IPS-15b (cell line): ENCODE measurements at regions not wholly inside any gene's neighbourhood (a gene's known extent, or its start where the extent isn't known, plus 50 kb on each side); places are given as distances from the start of the nearest gene placed in this dataset.

Experiments
- H3K27me3 ChIP-seq: one replicate; pipeline ENCODE4 v1.6.1; 2013; ENCODE audit warnings: low read length; ENCODE audit not compliant: control insufficient read depth, insufficient read depth
- H3K36me3 ChIP-seq: one replicate; pipeline ENCODE4 v1.6.1; 2013; ENCODE audit warnings: low read length; ENCODE audit not compliant: control insufficient read depth, insufficient read depth
- H3K4me1 ChIP-seq: one replicate; pipeline ENCODE4 v1.6.1; 2013; ENCODE audit warnings: mild to moderate bottlenecking, low read length; ENCODE audit not compliant: control insufficient read depth, insufficient read depth
- H3K4me3 ChIP-seq: one replicate; pipeline ENCODE4 v1.5.1; 2013; ENCODE audit warnings: low read depth, low read length
- H3K9ac ChIP-seq: one replicate; pipeline ENCODE4 v1.6.1; 2013; ENCODE audit warnings: low read depth, mild to moderate bottlenecking, low read length
- H3K9me3 ChIP-seq: one replicate; pipeline ENCODE4 v1.6.1; 2013; ENCODE audit warnings: mild to moderate bottlenecking, low read length; ENCODE audit not compliant: control insufficient read depth, insufficient read depth

DNA sequence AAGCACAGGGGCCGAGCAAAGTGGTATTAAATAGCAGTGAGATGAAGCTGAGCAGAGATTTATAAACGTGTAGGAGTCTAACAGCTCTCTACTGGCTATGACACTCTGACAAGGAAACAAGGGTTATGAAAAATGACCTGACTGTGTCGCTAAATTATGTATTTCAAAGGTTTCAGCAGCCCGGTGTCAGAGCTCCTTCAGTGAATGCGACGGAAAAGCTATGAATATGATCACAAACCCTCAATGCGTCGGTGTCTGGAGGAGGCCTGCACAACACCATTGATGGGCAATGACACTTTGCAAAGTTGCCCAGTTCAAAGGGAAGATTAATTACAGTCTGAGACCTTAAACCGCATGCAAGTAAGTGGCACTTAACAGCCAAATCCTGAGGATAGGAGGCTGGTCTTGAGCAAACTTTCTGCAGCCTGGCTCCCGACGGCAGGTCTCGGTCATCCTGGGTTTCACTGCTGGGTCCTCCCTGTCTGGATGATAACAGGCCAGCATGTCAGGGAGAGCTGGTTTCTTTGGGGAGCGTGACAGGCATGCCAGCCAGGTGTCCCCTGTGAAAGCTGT is 615.1 kb upstream of the SALL3 start:
- Histone ChIP-seq H3K4me1 (no peaks in the 10 kb centered on the region), H3K27me3 (no peaks in the 10 kb centered on the region), H3K36me3 (no peaks in the 10 kb centered on the region), H3K9me3 (no peaks in the 10 kb centered on the region), H3K4me3 (no peak overlapping the region), H3K9ac (no peak overlapping the region)

DNA sequence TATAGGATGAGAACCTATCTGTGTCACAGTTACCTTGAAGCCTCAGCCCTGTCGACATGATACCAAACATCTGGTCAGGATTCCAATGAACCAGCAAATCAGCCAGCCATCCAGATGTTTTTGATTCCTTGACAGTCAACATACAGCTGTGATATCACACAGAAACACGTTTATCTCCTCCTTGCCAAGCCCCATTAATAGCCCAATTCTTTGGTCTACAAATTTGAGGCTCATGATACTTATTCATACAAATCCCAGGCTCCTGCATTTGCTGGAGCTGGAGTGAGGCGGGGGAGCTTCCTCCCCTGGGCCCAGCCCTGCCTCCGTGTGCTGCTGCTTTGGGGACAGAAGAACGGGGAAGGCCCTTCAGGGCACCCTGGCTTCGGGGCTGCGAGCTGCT is 611.6 kb upstream of the SALL3 start:
- no peaks in the 10 kb centered on the region for H3K36me3 ChIP-seq
- no peaks in the 10 kb centered on the region for H3K4me1 ChIP-seq
- no peaks in the 10 kb centered on the region for H3K27me3 ChIP-seq
- H3K9ac ChIP-seq: no peak overlapping the region
- no peaks in the 10 kb centered on the region for H3K9me3 ChIP-seq
- H3K4me3 ChIP-seq: no peak overlapping the region

DNA sequence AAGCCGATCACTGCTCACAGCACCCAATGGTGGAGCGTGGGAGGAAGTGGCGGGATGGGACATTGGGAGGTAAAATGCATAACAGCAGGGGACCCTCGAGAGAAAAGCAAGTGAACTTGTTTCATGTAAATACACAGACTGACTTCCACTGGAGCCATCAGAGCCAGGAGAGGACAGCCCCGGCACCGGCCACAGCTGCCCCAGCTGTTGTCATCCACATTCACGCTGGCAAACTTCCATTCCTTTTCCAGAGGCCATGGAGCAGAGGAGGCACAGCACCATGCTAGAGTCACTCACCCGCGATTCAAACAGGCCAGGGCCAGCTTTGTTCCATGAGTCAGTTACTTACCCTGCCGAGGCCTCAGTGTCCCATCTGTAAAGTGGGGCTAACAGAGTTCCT is 610.9 kb upstream of the SALL3 start:
- no peak overlapping the region for H3K9ac ChIP-seq
- H3K4me3 ChIP-seq: no peak overlapping the region
- no peaks in the 10 kb centered on the region for H3K4me1 ChIP-seq
- no peaks in the 10 kb centered on the region for H3K27me3 ChIP-seq
- no peaks in the 10 kb centered on the region for H3K36me3 ChIP-seq
- no peaks in the 10 kb centered on the region for H3K9me3 ChIP-seq

DNA sequence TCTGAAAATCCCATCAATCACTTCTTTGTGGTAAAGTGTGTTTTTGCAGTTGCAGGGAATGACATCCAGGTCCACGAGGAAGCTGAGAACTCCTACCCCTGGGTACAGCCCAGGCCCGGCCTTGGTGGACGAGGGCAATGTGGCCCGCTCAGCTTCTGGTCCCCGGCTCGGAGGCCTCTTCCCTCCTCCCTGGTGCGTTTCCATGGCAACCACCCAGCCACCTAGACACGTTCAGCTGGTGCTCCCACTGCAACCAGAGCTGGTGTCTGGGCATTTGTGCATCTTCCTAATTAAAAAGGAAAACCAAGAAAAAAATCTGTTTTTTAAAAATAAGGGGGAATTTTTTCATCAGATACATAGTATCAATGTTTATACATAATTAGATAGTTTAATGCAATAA is 603.6 kb upstream of the SALL3 start:
- Histone ChIP-seq H3K9me3 (no peaks in the 10 kb centered on the region), H3K4me3 (no peak overlapping the region), H3K4me1 (no peaks in the 10 kb centered on the region), H3K36me3 (no peaks in the 10 kb centered on the region), H3K27me3 (no peaks in the 10 kb centered on the region), H3K9ac (no peak overlapping the region)

DNA sequence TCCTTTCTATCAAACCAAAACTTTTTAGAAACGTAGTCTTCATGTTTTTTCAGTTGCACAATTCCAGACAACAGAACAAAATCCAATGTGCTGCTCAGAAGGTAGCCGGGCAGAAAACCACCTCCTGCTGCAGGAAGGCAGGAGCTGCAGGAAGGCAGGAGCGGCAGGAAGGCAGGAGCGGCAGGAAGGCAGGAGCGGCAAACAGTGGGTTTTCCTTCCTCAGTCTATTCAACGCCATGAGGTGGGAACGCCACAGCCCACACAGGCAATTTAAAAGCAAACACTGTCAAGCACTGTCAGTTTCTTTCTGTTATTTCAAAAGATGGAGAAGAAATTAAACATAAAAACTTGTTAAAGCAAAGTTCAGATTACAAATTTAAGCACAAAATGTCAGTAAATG is 601.2 kb upstream of the SALL3 start:
- Histone ChIP-seq H3K9me3 (no peaks in the 10 kb centered on the region), H3K9ac (no peak overlapping the region), H3K4me1 (no peaks in the 10 kb centered on the region), H3K27me3 (no peaks in the 10 kb centered on the region), H3K4me3 (no peak overlapping the region), H3K36me3 (no peaks in the 10 kb centered on the region)

DNA sequence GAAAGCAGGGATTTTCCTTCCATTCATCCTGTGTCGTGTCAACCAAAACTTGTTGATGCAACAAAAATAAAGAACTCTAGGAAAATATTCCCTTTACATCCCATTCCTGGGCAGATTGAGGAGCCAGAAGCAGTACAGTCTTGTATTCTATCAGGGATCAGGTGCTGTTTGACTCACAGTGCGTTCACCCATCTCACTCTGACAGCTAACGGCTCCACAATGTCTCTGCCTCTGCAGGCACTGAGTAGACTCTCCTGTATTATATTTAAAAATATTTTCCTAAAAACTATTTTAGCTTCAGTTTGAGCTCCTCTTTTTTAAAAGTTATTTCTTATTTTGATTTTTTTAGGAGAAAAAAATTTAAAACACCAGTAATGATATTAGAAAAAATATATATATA is 600.6 kb upstream of the SALL3 start:
- no peaks in the 10 kb centered on the region for H3K9me3 ChIP-seq
- no peak overlapping the region for H3K4me3 ChIP-seq
- H3K27me3 ChIP-seq: no peaks in the 10 kb centered on the region
- no peak overlapping the region for H3K9ac ChIP-seq
- no peaks in the 10 kb centered on the region for H3K36me3 ChIP-seq
- H3K4me1 ChIP-seq: no peaks in the 10 kb centered on the region

DNA sequence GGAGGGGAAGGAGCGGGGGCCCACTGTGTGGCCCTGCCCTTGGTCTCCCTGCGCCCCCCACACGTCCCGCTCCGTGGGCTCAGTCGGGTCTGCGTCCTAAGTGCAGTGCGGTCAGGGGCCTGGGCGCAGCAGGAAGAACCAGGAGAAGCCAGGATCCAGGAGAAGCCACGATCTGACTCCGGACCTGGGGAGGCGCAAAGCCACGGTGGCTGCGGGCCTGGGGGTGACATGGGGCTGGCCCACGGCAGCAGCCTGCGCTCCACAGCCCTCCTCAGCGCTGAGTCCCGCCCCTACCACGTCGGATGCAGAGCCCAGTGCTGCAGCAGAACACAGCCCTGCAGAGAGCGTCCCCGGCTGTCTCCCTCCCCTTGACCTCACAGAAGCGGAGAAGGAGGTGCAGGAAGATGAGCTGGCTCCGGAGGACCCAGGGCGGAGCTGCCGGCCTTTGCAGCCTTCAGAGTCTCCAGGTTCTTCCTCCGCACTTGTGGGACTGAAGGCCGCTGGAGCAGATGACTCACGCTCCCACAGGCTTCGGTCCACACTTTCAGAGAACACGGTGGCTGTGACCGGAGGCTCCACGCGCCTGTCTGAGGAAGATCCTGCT is 589.2 kb upstream of the SALL3 start:
- no peaks in the 10 kb centered on the region for H3K9me3 ChIP-seq
- no peaks in the 10 kb centered on the region for H3K36me3 ChIP-seq
- no peak overlapping the region for H3K9ac ChIP-seq
- H3K27me3 ChIP-seq: no peaks in the 10 kb centered on the region
- H3K4me3 ChIP-seq: no peak overlapping the region
- H3K4me1 ChIP-seq: no peaks in the 10 kb centered on the region

DNA sequence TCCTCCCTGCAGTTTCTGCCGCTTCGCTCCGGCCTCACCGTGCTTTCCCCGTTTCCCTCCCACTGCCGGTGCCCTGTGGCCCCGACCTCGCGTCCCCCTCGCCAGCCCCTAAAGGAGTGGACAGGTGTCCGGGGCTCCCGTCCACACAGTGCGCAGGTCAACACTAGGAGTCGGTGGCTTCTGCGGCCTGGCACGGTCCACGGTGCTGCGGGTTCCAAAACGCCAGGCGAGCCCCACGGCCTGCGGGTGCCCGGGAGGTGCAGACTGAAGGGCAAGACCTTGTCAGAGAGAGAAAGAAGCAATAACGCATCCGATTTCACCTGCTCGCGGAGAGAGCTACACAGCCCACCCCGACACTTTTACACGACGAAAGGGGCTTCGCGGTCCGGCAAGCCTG is 588.7 kb upstream of the SALL3 start:
- H3K9me3 ChIP-seq: no peaks in the 10 kb centered on the region
- no peaks in the 10 kb centered on the region for H3K4me1 ChIP-seq
- no peak overlapping the region for H3K4me3 ChIP-seq
- H3K9ac ChIP-seq: no peak overlapping the region
- H3K27me3 ChIP-seq: no peaks in the 10 kb centered on the region
- no peaks in the 10 kb centered on the region for H3K36me3 ChIP-seq

DNA sequence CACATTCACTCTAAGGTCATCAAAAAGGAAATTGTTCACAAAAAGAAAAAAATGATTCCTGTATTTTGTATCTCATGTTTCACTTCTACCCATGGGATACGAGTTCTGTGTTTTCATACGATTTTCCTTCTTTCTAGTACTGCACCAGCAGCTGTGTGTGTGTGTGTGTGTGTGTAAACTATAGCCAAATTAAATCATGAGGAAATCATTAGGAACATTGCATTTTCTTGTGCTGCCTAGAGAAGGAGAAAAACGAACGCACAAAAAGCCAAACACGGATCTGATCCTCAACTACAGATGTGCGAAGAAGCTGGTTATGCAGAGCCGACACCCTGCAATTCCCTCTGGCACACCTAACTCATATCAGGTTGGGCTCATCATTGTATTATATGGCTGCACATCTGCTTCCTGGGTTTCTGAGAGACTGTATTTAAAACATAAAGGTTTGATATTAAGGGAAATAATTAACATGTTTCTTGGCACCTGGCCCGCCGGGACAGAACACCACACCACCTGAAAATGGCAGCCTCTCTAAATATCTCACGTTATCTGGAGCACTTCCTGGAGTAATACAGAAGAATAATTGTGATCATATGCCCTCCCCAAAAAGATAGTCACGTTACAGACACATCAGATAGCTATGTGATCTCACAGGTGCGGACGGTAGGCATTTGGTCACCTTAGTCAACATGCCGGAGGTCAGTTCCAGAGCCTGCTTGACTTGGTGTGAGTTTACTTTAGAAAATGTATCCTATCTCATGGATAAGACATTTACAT is 586.3 kb upstream of the SALL3 start:
- no peaks in the 10 kb centered on the region for H3K4me1 ChIP-seq
- H3K9me3 ChIP-seq: no peaks in the 10 kb centered on the region
- no peak overlapping the region for H3K4me3 ChIP-seq
- no peak overlapping the region for H3K9ac ChIP-seq
- no peaks in the 10 kb centered on the region for H3K27me3 ChIP-seq
- H3K36me3 ChIP-seq: no peaks in the 10 kb centered on the region

DNA sequence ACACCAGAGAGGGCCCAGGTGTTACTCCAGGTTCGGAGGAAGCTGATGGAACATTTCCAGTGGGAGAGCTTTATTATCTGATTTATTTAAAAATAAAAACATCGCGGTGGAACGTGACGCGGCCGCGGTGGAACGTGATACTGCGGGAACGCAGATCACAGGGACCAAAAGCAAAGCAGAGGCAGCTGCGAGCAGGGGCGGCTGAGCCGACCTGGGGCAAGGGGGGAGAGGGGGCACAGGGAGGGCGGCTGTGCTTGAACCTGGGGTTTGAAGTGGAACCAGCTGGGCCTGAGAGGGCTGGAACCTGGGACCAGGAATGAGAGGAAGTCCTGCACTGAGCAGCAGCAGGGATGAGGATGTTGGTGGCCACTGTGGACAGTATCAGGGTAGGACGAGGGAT is 583.5 kb upstream of the SALL3 start:
- Histone ChIP-seq H3K36me3 (no peaks in the 10 kb centered on the region), H3K27me3 (no peaks in the 10 kb centered on the region), H3K9me3 (no peaks in the 10 kb centered on the region), H3K4me3 (no peak overlapping the region), H3K9ac (no peak overlapping the region), H3K4me1 (no peaks in the 10 kb centered on the region)

DNA sequence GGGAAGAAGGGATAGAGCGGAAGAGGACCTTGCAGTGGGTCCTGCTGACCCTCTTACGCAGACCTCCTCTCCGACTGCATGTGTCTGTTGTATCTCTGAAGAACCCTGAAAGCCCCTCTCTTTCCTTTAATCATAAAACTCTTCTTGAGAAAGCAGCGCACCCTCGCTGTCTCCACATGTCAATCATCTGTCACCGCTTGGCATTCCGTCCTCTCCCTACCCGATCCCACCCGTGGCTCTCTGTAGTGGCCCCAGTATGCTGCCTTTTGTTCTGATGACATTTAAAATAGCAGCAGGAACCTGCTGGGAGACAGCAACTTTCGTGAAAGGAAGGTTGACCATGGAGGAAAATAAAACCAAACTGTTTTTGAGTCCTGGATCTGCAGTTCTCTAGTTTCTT is 582.9 kb upstream of the SALL3 start:
- Histone ChIP-seq H3K4me3 (no peak overlapping the region), H3K4me1 (no peaks in the 10 kb centered on the region), H3K27me3 (no peaks in the 10 kb centered on the region), H3K9ac (no peak overlapping the region), H3K9me3 (no peaks in the 10 kb centered on the region), H3K36me3 (no peaks in the 10 kb centered on the region)

DNA sequence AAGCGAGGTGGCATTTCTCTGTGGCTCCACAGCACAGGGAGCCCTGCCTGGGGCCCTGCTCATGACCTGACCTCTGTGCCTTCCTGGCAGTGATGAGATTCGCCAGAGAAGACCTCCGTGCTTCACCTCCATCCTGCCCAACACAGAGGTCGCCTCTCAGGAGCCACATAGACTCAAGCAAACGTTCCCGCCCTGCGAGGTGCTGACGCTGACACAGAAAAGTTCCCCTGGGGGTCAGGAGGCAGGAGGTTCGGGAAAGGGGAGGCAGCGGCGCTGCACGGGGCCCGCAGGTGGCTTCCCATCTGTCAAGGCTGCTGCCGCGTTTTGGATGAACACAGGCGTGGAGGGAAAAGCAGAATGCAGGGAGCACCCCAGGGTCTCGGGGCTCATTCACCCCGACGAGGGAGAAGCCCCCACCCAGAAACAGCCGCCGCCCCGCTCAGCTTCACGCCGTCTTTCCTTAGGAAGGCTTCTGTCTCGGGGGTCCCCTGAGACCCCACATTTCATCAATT is 579.6 kb upstream of the SALL3 start:
- Histone ChIP-seq H3K9ac (no peak overlapping the region), H3K4me1 (no peaks in the 10 kb centered on the region), H3K9me3 (no peaks in the 10 kb centered on the region), H3K27me3 (no peaks in the 10 kb centered on the region), H3K36me3 (no peaks in the 10 kb centered on the region), H3K4me3 (no peak overlapping the region)
